ENCODE measurements at regions not wholly inside any gene's neighbourhood (a gene's known extent, or its start where the extent isn't known, plus 50 kb on each side); places are given as distances from the start of the nearest gene placed in this dataset.

DNA sequence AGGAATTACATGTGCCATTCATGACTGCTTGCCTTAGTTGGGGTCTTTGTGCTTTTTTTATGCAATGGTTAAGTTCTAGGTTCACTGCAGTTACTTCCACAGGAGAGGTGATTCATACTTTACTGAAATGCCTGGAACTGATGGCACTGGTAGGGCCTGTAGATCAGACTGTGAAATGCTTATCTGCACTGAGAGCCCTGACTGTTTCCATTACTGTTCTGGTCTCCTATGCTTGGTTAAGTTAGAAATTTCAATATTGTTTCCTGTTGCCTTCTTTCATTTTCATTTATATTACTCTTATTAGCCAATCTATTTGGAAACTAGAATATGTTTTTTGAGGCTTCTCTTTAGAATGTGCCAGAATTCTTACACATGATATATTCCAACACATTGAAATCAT, 484.1 kb upstream of the SEMA6A start:
- TF ChIP-seq, protein P1, sequence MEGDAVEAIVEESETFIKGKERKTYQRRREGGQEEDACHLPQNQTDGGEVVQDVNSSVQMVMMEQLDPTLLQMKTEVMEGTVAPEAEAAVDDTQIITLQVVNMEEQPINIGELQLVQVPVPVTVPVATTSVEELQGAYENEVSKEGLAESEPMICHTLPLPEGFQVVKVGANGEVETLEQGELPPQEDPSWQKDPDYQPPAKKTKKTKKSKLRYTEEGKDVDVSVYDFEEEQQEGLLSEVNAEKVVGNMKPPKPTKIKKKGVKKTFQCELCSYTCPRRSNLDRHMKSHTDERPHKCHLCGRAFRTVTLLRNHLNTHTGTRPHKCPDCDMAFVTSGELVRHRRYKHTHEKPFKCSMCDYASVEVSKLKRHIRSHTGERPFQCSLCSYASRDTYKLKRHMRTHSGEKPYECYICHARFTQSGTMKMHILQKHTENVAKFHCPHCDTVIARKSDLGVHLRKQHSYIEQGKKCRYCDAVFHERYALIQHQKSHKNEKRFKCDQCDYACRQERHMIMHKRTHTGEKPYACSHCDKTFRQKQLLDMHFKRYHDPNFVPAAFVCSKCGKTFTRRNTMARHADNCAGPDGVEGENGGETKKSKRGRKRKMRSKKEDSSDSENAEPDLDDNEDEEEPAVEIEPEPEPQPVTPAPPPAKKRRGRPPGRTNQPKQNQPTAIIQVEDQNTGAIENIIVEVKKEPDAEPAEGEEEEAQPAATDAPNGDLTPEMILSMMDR (IDR thresholded peaks at IDR 0.05), result no peak
- no peak for TF ChIP-seq POLR2A (IDR thresholded peaks at IDR 0.05)

Measured in thyroid gland (tissue), 4 donors.